Panc1 (cell line): ENCODE measurements at regions not wholly inside any gene's neighbourhood (a gene's known extent, or its start where the extent isn't known, plus 50 kb on each side); places are given as distances from the start of the nearest gene placed in this dataset.

Experiments
- ATAC-seq: fragments of 200-7000 bp; cut with Tn5 transposase; 2 replicates; pipeline ENCODE4 v1.9.1; 2020; ENCODE audit warnings: mild to moderate bottlenecking, moderate library complexity
- BruUV-seq: library from RNA; stranded (reverse); fragments of 400-500 nt; replicated peaks from 2 replicates; lab custom pipeline; 2021; lab: Mats Ljungman, UMichigan
- CTCF ChIA-PET: fragments of 300-600 bp; sonication (Branson Sonifier 250); formaldehyde crosslinking; loops from one replicate; lab custom pipeline; 2022; ENCODE audit warnings: antibody characterized with exemption; lab: Charles Lee
- POLR2A ChIA-PET: fragments of 300-600 bp; sonication (Branson Sonifier 250); formaldehyde crosslinking; loops from one replicate; lab custom pipeline; 2022; ENCODE audit warnings: antibody characterized with exemption; lab: Charles Lee
- DNase-seq: peaks from one replicate; pipeline ENCODE4 v3.0.0-alpha.2; 2010; ENCODE audit warnings: low read depth, low spot score
- H3K27ac ChIP-seq: 2 replicates; pipeline ENCODE4 v1.5.1; 2011; ENCODE audit warnings: mild to moderate bottlenecking, low read length, inconsistent platforms
- H3K27me3 ChIP-seq: fragments of 200-500 bp; sonication (Bioruptor generic); 2 replicates; pipeline ENCODE4 v1.6.0; 2014; ENCODE audit warnings: low read length, inconsistent platforms; ENCODE audit not compliant: control insufficient read depth, insufficient read depth
- H3K36me3 ChIP-seq: fragments of 200-500 bp; sonication (Bioruptor generic); 2 replicates; pipeline ENCODE4 v1.5.1; 2014; ENCODE audit warnings: inconsistent platforms, mild to moderate bottlenecking, low read length, moderate library complexity; ENCODE audit not compliant: control insufficient read depth, insufficient read depth
- H3K4me1 ChIP-seq: 2 replicates; pipeline ENCODE4 v1.5.1; 2011; ENCODE audit warnings: inconsistent platforms, mild to moderate bottlenecking, low read length, moderate library complexity; ENCODE audit not compliant: control insufficient read depth, insufficient read depth
- H3K4me3 ChIP-seq, 2 experiments: 2 replicates each; pipeline ENCODE4 v1.5.1; 2011 to 2012; ENCODE audit warnings: low read depth in 2 of 2, low read length in 2 of 2, mild to moderate bottlenecking in 2 of 2, inconsistent platforms in 1 of 2, moderate library complexity in 1 of 2
- H3K9me3 ChIP-seq: fragments of 200-500 bp; sonication (Bioruptor generic); 2 replicates; pipeline ENCODE4 v1.5.1; 2014; ENCODE audit warnings: low read depth, mild to moderate bottlenecking, inconsistent platforms, low read length, moderate library complexity; ENCODE audit not compliant: control insufficient read depth, insufficient read depth
- POLR2AphosphoS5 ChIP-seq: IDR thresholded peaks from 2 replicates; pipeline ENCODE4 v1.6.1; 2012; ENCODE audit warnings: mild to moderate bottlenecking, low read depth, low read length, moderate library complexity
- REST ChIP-seq, 2 experiments: IDR thresholded peaks; 2 replicates each; pipeline ENCODE4 v1.6.1; 2011 to 2012; ENCODE audit warnings: low read depth in 2 of 2, control low read depth in 1 of 2, low read length in 1 of 2, mild to moderate bottlenecking in 1 of 2, moderate library complexity in 1 of 2; ENCODE audit not compliant: insufficient read depth in 1 of 2
- SIN3A ChIP-seq: IDR thresholded peaks from 2 replicates; pipeline ENCODE4 v1.6.1; 2012; ENCODE audit warnings: low read depth, mild to moderate bottlenecking, low read length, moderate library complexity, borderline replicate concordance; ENCODE audit not compliant: insufficient read depth
- TCF7L2 ChIP-seq: IDR thresholded peaks from 2 replicates; pipeline ENCODE4 v1.6.1; 2011; ENCODE audit warnings: mild to moderate bottlenecking, low read depth, low read length, inconsistent platforms
- in situ Hi-C: cut with HindIII; loops from 2 replicates; pipeline ENCODE4 v1.10.0; 2016; ENCODE audit warnings: low sequenced_read_pairs, low pct_unique_long_range_greater_than_20kb
- intact Hi-C: fragments of 100-400 bp; cut with micrococcal nuclease; formaldehyde crosslinking; loops from one replicate; pipeline ENCODE4 v1.10.0; 2022; ENCODE audit not compliant: unreplicated experiment
- TF ChIP-seq, protein P1 (sequence below): fragments of 450-650 bp; IDR thresholded peaks from 2 replicates; pipeline ENCODE4 v1.5.1; 2017; ENCODE audit warnings: mild to moderate bottlenecking

- in situ Hi-C loops = no loop called here
- intact Hi-C loops = no loop called here
- Histone ChIP-seq H3K27me3 (no peaks in the 10 kb centered on the region), H3K9me3 (no peaks in the 10 kb centered on the region), H3K36me3 (no peaks in the 10 kb centered on the region), H3K27ac (no peak overlapping the region), H3K4me3 (no peak overlapping the region), H3K4me1 (no peaks in the 10 kb centered on the region)
- DNase-seq = no peak
- ChIA-PET POLR2A (no interaction called here), CTCF (no interaction called here)
- no peak for ATAC-seq
- TF ChIP-seq TCF7L2 = no peak
- TF ChIP-seq REST (IDR thresholded peaks at IDR 0.05; ENCODE audit: insufficient read depth in 1 of 2, low read depth in 2 of 2, low read length in 1 of 2) = no peak
- no peak for TF ChIP-seq POLR2AphosphoS5
- TF ChIP-seq, protein P1, sequence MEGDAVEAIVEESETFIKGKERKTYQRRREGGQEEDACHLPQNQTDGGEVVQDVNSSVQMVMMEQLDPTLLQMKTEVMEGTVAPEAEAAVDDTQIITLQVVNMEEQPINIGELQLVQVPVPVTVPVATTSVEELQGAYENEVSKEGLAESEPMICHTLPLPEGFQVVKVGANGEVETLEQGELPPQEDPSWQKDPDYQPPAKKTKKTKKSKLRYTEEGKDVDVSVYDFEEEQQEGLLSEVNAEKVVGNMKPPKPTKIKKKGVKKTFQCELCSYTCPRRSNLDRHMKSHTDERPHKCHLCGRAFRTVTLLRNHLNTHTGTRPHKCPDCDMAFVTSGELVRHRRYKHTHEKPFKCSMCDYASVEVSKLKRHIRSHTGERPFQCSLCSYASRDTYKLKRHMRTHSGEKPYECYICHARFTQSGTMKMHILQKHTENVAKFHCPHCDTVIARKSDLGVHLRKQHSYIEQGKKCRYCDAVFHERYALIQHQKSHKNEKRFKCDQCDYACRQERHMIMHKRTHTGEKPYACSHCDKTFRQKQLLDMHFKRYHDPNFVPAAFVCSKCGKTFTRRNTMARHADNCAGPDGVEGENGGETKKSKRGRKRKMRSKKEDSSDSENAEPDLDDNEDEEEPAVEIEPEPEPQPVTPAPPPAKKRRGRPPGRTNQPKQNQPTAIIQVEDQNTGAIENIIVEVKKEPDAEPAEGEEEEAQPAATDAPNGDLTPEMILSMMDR = no peak
- TF ChIP-seq SIN3A = no peak
- BruUV-seq = no TSS peak
Measured at GRCh38 chr2:166775176-166775575, 113.1 kb upstream of the XIRP2 start.

DNA sequence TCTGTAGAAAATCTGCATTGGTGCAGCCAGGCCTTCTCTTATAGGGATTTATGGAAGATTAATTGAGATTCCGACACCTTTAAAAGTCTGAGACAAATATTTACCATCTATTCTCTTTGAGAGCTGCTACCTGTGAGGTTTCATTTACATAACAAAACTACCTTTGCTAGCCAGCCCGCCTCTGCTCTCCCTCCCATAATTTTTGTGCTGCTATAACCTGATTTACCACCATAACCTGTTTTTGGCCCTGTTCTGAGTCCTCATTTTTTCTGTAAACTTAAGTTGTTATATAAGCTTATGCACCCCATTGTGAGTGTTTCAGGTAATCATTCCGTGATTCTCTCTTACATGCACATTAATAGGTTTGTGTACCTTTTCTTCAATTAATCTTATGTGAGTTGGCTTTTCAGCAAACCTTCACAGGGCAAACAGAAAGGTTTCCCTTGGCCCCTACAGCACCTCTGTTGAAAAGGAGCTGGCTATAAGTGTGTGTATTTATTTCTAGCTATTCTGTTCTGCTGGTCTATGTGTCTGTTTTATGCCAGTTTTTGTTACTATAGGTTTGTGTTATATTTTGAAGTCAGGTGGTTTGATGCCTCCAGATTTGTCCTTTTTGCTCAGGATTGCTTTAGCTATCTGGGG, 114.9 kb upstream of the XIRP2 start:
- ATAC-seq (no peak), DNase-seq (no peak)
- H3K27me3 ChIP-seq = no peaks in the 10 kb centered on the region
- BruUV-seq = no TSS peak
- no peaks in the 10 kb centered on the region for H3K4me1 ChIP-seq
- ChIA-PET POLR2A (no interaction called here), CTCF (no interaction called here)
- no peak overlapping the region for H3K4me3 ChIP-seq
- in situ Hi-C loops (no loop called here), intact Hi-C loops (no loop called here)
- H3K27ac ChIP-seq = no peak overlapping the region
- no peaks in the 10 kb centered on the region for H3K9me3 ChIP-seq
- H3K36me3 ChIP-seq = no peaks in the 10 kb centered on the region
- TF ChIP-seq POLR2AphosphoS5 (no peak), REST (IDR thresholded peaks at IDR 0.05; ENCODE audit: insufficient read depth in 1 of 2, low read depth in 2 of 2, low read length in 1 of 2) (no peak), TCF7L2 (no peak), SIN3A (no peak)
- TF ChIP-seq, protein P1 = no peak
